Testis (tissue), 2 donors: ENCODE measurements at regions not wholly inside any gene's neighbourhood (a gene's known extent, or its start where the extent isn't known, plus 50 kb on each side); places are given as distances from the start of the nearest gene placed in this dataset.

Experiments used
- DNase-seq: peaks from one replicate; pipeline ENCODE4 v3.0.0-alpha.2; 2019
- H3K27ac ChIP-seq, 2 donors: fragments of 200-600 bp; sonication (generic); one replicate each; pipeline ENCODE4 v1.5.1; 2019
- H3K27me3 ChIP-seq: fragments of 200-600 bp; sonication (generic); one replicate; pipeline ENCODE4 v1.5.1; 2019
- H3K36me3 ChIP-seq: fragments of 200-600 bp; sonication (generic); one replicate; pipeline ENCODE4 v1.5.1; 2017; ENCODE audit warnings: low read depth; ENCODE audit errors: missing control alignments
- H3K4me1 ChIP-seq: fragments of 200-600 bp; sonication (generic); one replicate; pipeline ENCODE4 v1.5.1; 2019
- H3K4me3 ChIP-seq, 2 donors: fragments of 200-600 bp; sonication (generic); one replicate each; pipeline ENCODE4 v1.5.1; 2017 to 2019
- H3K9me3 ChIP-seq: fragments of 200-600 bp; sonication (generic); one replicate; pipeline ENCODE4 v1.5.1; 2017
- POLR2A ChIP-seq: fragments of 450-650 bp; IDR thresholded peaks from one replicate; pipeline ENCODE4 v1.6.1; 2017; ENCODE audit warnings: antibody characterized with exemption, mild to moderate bottlenecking, moderate library complexity
- WGBS, 2 donors: methylation state at CpG; one replicate each; pipeline ENCODE4 v1.1.5; 2018; 5-methylcytosine and 5-hydroxymethylcytosine counted together
- intact Hi-C: fragments of 100-400 bp; cut with DNase I; formaldehyde crosslinking; loops from one replicate; pipeline ENCODE4 v1.15.1; 2023; ENCODE audit warnings: low total_unique reads
- TF ChIP-seq, protein P1 (sequence below), 3 experiments: fragments of 450-650 bp in 2 of 3; fragments of 200-600 bp in 1 of 3; sonication (generic) in 1 of 3; IDR thresholded peaks; one replicate each; pipeline ENCODE4 v1.5.1; 2016 to 2019; ENCODE audit warnings: antibody characterized with exemption in 3 of 3, mild to moderate bottlenecking in 2 of 3, moderate library complexity in 1 of 3

DNA sequence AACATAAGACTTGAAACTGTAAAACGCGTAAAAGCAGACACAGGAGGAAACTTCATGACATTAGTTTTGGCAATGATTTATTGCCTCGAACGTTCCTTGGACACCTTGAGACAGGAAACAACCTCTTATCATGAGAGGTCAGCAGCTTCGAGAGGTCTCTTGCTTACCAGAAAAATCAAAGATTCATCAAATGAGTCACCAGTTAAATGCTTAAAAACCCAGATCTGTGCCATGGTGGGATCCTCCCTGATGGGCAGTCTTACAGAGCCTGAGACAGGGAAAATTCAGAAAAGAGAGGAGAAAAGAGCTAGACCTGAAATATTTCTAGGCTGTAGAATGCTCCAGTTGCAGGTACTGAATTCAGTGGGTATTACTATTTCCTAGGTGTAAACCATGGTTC, 1093.9 kb downstream of the AACS start:
- WGBS, 2 donors: 71 to 73% methylated on average over 5 of the region's 5 CpGs
- Histone ChIP-seq H3K4me3 (no peak overlapping the region), H3K36me3 (no peaks in the 10 kb centered on the region), H3K27ac (no peak overlapping the region), H3K27me3 (no peaks in the 10 kb centered on the region), H3K4me1 (peaks cover 3% of the 10 kb centered on the region), H3K9me3 (no peaks in the 10 kb centered on the region)
- intact Hi-C loops: no loop called here
- DNase-seq: no peak
- TF ChIP-seq, protein P1, sequence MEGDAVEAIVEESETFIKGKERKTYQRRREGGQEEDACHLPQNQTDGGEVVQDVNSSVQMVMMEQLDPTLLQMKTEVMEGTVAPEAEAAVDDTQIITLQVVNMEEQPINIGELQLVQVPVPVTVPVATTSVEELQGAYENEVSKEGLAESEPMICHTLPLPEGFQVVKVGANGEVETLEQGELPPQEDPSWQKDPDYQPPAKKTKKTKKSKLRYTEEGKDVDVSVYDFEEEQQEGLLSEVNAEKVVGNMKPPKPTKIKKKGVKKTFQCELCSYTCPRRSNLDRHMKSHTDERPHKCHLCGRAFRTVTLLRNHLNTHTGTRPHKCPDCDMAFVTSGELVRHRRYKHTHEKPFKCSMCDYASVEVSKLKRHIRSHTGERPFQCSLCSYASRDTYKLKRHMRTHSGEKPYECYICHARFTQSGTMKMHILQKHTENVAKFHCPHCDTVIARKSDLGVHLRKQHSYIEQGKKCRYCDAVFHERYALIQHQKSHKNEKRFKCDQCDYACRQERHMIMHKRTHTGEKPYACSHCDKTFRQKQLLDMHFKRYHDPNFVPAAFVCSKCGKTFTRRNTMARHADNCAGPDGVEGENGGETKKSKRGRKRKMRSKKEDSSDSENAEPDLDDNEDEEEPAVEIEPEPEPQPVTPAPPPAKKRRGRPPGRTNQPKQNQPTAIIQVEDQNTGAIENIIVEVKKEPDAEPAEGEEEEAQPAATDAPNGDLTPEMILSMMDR (IDR thresholded peaks at IDR 0.05): no peak
- TF ChIP-seq POLR2A: no peak

DNA sequence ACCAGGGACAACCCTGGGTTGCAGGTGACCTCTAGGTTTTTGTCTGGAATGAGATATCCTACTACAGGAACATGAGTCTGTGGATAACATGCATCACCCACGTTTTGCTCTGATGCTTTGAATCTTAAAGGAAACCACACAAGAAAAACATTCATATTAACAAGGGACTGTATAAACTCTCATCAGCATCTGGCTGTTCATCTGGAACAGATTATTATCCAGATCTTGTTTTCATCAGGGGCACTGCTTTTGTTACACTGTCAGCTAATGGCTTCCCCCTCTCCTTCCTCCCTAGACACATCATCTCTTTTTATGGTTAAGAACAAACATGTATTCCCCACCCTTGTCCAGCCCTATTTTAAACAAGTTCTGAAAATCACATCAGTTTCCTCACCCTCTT, 1095.7 kb downstream of the AACS start:
- peaks cover 3% of the 10 kb centered on the region for H3K4me1 ChIP-seq
- TF ChIP-seq, protein P1 (IDR thresholded peaks at IDR 0.05): no peak
- TF ChIP-seq POLR2A: no peak
- no peaks in the 10 kb centered on the region for H3K27me3 ChIP-seq
- 61 to 67% methylated on average over 1 of the region's 1 CpG for WGBS, 2 donors
- H3K36me3 ChIP-seq: no peaks in the 10 kb centered on the region
- intact Hi-C loops: no loop called here
- H3K4me3 ChIP-seq: no peak overlapping the region
- H3K27ac ChIP-seq: no peak overlapping the region
- no peak for DNase-seq
- H3K9me3 ChIP-seq: no peaks in the 10 kb centered on the region

DNA sequence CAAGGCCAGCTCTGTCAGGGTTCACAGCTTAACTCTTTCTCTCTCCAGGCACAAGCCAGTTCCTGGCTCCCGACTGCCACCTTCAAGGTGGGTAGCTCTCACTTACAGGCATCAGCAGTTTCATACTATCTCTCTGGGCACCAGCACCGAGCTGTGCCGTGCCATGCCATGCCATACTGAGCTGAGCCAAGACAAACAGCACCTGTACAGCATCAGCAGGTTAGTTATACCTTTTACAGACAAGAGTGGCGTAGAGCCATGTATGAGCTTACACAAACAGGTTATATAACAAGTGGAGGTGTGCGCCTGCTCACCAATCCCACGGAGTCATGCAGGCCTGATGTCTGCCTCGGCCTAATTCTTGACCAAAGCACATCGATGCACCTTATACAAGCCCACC, 1098.7 kb downstream of the AACS start:
- intact Hi-C loops: no loop called here

DNA sequence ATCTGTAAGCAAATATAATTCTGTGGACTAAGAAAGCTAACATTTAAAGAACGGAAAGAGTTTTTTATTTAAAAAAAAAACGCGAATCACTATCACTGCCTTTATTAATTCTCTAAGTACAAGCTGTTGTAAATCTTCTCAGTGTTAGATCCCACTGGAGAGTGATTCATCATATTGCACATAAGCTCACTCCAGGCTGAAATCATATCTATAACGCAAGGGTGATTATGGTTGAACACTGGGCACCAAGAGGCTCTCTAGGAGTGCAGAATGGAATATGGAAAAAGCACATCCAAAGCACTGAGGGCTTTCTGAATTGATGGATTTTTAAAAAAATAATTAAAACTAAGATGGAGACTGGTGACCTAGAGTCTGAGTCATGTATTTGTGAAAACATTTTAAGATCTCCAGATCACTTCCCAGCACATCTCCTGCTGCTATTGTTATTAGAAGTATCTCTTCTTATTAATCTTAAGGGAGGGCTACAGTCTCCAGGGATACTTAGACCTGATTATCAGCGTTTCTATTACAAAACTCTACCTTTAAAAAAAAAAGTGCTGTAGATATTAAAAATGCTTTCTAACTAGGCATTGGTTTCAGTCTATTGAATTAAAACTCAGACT, 1106.8 kb downstream of the AACS start:
- H3K36me3 ChIP-seq: no peaks in the 10 kb centered on the region
- no peaks in the 10 kb centered on the region for H3K9me3 ChIP-seq
- H3K4me3 ChIP-seq: no peak overlapping the region
- DNase-seq: no peak
- intact Hi-C loops: no loop called here
- no peaks in the 10 kb centered on the region for H3K27me3 ChIP-seq
- TF ChIP-seq, protein P1 (IDR thresholded peaks at IDR 0.05): no peak
- TF ChIP-seq POLR2A: no peak
- no peak overlapping the region for H3K27ac ChIP-seq
- 66 to 82% methylated on average over 5 of the region's 5 CpGs for WGBS, 2 donors
- no peaks in the 10 kb centered on the region for H3K4me1 ChIP-seq

More for the DNA sequence above, 1098.7 kb downstream of the AACS start:
- Histone ChIP-seq H3K9me3 (no peaks in the 10 kb centered on the region), H3K27me3 (no peaks in the 10 kb centered on the region), H3K4me1 (no peaks in the 10 kb centered on the region), H3K36me3 (no peaks in the 10 kb centered on the region), H3K4me3 (no peak overlapping the region), H3K27ac (no peak overlapping the region)
- WGBS, 2 donors: 86 to 90% methylated on average over 7 to 8 of the region's 8 CpGs
- TF ChIP-seq POLR2A: no peak
- TF ChIP-seq, protein P1 (IDR thresholded peaks at IDR 0.05): no peak
- no peak for DNase-seq

DNA sequence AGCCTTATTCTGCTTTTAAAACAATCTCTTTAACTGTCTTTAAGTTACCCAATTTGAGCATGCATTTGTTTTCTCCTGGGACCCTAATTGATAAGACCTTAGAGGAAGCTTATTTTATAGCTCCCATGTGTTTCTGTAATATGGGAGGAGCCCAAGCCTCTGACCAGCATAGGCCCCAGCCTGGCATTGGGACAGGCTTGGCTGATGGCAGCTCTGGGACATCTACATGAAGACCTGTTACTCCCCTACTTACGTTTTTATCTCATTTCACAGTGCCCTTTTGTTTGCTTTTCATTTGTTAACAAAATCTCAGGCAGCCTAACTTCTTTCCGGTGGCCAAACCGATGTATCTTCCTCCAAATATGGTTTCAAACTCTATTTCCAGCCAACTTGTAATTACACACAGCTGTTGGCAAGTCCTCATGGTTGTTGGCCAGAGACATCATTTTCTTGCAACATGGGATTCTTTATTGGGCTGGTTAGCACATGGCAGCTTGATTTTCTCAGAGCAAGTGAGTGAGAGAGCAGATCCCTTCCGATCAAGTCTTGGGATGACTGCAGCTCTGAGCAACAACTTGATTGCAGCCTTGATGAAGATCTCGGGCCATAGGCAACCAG, 1117.5 kb downstream of the AACS start:
- Histone ChIP-seq H3K27ac (no peak overlapping the region), H3K36me3 (no peaks in the 10 kb centered on the region), H3K4me1 (no peaks in the 10 kb centered on the region), H3K4me3 (no peak overlapping the region), H3K27me3 (no peaks in the 10 kb centered on the region), H3K9me3 (no peaks in the 10 kb centered on the region)
- no peak for DNase-seq
- intact Hi-C loops: no loop called here
- WGBS, 2 donors: 47 to 51% methylated on average over 5 of the region's 5 CpGs
- TF ChIP-seq POLR2A: no peak
- TF ChIP-seq, protein P1 (IDR thresholded peaks at IDR 0.05): no peak
